ENCODE measurements at regions not wholly inside any gene's neighbourhood (a gene's known extent, or its start where the extent isn't known, plus 50 kb on each side); places are given as distances from the start of the nearest gene placed in this dataset.
A peak's percentile ranks its signal among the peaks of the same experiment; 100 is the strongest.

DNA sequence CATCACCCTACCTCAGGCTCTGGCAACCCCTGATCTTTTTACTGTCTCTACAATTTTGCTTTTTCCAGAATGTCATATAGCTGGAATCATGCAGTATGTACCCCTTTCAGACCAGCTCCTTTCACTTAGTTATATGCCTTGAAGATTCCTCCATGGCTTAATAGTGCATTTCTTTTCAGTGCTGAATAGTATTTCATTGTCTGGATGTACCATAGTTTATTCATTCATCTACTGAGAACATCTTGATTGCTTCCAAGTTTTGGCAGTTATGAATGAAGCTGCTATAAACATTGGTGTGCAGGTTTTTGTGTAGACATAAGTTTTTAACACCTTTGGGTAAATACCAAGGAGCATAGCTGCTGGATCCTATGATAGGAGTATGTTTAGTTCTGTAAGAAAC lies 50.8 kb upstream of the ANP32A start:
- no peak for DNase-seq

DNA sequence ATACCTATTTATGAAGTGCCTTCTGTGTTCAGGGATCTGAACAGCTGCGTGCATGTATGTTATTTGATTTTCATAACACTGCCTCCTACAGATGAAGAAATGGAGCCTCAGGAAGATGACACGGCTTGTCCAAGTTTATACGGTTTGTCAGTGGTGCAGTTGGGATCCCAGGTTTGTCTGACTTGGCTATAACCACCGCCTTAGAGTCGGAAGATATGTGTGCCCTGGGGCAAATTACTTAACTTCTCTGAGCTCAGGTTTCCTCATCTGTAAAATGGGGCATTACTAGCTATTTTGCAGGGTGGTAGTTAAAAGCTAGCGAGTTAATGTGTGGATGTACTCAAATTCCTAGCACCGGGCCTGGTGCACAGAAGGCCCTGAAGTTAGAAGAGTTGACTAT lies 54.1 kb upstream of the ANP32A start:
- DNase-seq, result no peak

- peak; percentile 85 for DNase-seq
These were observed 54.8 kb upstream of the SPESP1 start for GRCh38 chr15:68875377-68876116.

- no peak for DNase-seq
These were observed 52.7 kb upstream of the SPESP1 start for GRCh38 chr15:68877626-68878025.

DNA sequence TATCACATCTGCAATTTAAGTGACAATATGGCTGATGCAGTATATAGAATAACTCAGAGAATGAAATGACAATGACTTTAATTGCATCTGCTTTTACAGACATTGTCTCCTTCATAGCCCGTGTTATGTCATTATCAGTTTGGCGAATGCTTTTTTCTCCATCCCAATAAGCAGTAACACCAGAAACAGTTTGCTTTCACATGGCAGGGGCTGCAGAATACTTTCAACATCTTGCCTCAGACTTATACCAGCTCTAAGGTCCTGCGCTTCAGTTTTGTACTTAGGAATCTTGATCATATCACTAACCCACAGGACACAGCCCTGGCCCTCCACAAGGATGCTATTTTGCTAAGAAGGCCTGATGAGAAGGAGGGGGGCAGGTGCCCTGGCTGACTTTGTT lies 49.9 kb upstream of the SPESP1 start:
- DNase-seq, result no peak
